ENCODE measurements at regions not wholly inside any gene's neighbourhood (a gene's known extent, or its start where the extent isn't known, plus 50 kb on each side); places are given as distances from the start of the nearest gene placed in this dataset.

- no peak for DNase-seq
Measured at GRCh38 chr13:95456815-95457214, 95.7 kb upstream of the CLDN10 start.

DNA sequence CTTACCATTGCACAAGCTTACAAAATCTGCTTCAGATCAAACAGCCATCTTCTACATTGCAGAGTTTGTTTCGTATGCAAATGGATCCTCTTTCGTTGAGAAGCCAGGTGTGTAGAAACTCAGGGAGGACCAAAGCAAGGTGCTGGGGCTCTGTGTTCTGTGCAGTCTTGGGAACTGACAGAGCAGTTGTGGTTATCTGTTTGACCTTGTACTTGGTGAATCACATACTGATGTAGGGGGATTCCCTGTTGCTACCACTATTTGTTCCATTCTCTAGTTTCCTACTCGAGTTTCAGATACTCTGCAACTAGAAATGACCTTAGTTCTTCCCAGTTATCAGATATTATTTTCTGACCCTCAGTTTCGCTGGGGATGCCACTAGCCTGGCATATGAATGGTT, 95.2 kb upstream of the CLDN10 start:
- DNase-seq = no peak

GRCh38 chr13:95462801-95463200, 89.7 kb upstream of the CLDN10 start:
- no peak for DNase-seq

DNA sequence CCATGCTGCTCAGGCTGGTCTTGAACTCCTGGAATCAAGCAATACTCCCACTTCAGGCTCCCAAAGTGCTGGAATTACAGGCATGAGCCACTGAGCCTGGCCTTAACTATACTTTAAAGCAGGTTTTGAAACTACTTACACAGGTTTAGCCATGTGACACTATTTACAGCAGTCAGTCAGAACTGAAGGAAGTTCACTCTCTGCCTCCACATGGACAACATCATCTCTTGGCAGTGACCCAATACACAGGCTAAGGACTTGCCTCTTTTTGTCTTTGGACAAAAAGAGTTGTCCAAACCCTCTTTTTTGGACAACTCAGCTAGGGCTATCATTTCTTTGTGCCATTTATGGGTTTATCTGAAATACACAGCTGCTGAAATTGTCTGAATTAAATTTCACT, 89.0 kb upstream of the CLDN10 start:
- no peak for DNase-seq

- no peak for DNase-seq
Measured at GRCh38 chr13:95470574-95471366, 81.8 kb upstream of the CLDN10 start.

DNA sequence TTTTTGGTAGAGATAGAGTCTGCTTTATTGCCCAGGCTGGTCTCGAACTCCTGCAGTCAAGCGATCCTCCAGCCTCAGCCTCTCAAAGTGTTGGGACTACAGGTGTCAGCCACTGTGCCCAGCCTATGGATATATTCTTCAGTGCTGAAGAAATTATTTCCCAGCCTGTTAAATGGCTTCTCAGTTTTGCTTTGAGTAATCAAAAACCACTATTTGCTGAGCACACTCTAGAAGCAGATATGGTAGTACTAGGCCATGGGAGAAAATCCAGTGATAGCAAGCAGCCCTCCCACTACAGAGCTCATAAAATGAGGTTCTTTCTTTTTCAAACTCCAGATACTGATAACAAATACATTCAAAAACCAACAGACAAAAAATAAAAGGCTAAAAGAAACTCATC, 80.6 kb upstream of the CLDN10 start:
- DNase-seq = no peak

DNA sequence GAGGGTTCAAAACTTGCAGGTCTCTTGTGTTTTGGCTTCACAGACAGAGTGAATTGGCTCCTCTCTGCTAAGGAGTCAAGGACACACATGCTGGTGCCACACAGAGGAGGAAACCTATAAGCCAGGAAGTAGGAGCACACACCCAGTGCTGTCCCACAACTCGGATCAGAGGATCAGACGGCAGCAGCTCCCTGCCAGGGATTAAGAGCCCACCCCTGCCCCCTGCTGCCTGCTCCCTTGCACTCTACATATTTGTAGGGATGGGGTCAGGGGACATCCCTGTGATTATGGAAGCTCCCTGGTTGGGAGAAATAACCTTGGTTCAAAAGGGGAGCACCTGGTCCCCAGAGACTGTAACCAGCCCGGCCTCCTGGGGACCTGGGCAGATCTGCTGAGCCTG, 77.5 kb upstream of the CLDN10 start:
- DNase-seq = no peak

GRCh38 chr13:95477187-95477586, 75.3 kb upstream of the CLDN10 start:
- no peak for DNase-seq

GRCh38 chr13:95479731-95480130, 72.8 kb upstream of the CLDN10 start:
- no peak for DNase-seq

GRCh38 chr13:95480131-95480545, 72.4 kb upstream of the CLDN10 start:
- DNase-seq = peak; percentile 60

GRCh38 chr13:95480791-95481780, 71.4 kb upstream of the CLDN10 start:
- DNase-seq = no peak

DNA sequence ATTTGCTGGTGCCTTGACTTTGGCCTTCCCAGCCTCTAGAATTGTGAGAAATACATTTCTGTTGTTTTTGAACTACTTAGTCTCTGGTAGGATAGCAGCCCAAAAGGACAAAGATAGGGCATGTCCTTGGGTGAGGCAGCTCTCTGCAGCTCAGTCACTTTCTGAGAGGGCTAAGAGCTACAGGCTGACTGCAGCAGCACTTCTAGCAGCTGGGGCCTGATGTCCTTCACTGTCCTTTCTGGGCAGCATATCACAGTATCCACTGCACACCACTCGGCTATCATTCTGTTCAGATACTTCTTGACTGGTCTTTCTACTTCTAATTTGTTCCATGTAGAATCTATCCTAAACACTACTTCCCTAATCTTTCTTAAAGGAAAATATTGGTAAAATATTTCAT, 68.5 kb upstream of the CLDN10 start:
- no peak for DNase-seq

GRCh38 chr13:95485045-95485517, 67.4 kb upstream of the CLDN10 start:
- DNase-seq = no peak

DNA sequence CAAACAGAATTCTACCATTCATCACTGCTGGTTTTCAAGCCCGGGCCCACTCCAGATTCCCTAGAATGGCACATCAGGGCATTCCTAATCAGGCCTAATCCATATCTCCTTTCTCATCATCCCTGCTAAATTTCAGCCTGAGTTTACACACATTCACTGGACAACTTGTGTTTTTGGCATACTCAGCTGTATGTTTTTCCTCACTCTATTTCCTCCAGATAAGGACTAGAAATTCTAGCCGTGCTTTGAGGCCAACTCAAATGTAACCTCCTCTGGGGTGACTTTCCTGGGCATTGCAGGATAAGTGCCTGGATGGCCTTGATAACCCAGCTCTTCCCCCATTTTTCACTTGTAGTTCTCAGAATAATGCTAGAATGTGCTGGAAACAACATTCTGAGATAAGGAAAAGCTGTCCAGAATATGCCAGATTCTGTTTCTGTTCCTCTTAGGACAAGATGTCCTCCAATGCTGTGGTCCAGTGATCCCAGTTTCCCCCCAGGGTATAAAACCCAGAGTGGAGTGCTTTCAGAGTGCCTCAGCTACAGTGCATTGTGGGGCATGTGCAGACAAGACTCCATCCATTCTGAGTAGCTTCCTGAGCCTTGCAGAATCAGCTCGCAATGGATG, 66.9 kb upstream of the CLDN10 start:
- no peak for DNase-seq

GRCh38 chr13:95492044-95492801, 60.3 kb upstream of the CLDN10 start:
- no peak for DNase-seq

DNA sequence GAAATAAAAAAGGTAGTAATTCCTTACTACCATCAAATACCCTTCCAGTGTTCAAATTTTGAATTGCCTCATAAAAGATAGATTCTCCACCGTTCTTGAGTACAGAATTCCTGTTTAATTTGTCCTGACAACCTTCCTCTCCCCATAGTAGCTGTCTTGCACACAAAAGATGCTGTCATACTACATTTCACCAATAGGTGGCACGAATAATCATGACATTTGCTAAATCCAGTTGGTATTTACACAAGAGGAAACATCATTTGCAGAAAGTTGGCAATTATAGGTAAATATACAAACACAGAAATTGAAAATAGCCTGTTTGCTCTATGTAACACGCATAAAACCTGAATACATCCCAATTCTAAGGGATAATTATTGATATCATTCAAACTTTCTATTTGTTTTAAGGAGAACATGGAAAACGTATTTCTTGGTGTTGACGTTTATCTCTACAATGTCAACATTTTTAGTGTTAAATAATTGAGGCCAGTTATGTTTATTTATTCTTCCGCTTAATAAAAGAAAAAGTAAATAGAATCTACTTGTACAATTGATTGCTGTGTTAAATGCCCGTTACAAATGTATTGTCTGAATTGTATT, 58.3 kb upstream of the CLDN10 start:
- DNase-seq = no peak

GRCh38 chr13:95496485-95496884, 56.0 kb upstream of the CLDN10 start:
- no peak for DNase-seq

DNA sequence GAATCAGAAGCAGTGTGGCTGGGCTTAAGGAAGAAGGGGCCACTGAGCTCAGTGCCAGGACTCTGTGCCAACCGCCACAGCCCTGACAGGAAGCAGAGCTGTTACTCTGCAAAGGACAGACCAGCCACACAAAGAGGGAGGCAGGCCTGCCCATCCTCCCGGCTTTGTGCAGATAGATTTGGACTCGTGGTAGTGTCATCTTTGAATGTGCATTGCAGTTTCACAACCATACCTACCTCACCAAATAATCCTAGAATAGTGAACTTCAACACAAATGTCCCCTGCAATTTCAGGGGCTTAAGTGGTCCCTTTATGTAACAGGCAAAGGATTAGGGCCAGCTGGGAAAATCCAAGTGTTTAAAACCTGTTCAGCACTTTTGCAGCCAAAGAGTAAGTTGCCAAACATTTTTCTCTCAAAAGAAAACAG, 55.1 kb upstream of the CLDN10 start:
- no peak for DNase-seq

- DNase-seq = no peak
Measured at GRCh38 chr13:95498886-95499285, 53.6 kb upstream of the CLDN10 start.

- no peak for DNase-seq
Measured at GRCh38 chr13:95499811-95500712, 52.5 kb upstream of the CLDN10 start.

- no peak for DNase-seq
Measured at GRCh38 chr13:95502216-95502615, 50.3 kb upstream of the CLDN10 start.

Data from CD4-positive, alpha-beta T cell treated with Interleukin-15 for 1 hour (primary cell).